ENCODE measurements at regions not wholly inside any gene's neighbourhood (a gene's known extent, or its start where the extent isn't known, plus 50 kb on each side); places are given as distances from the start of the nearest gene placed in this dataset.

DNA sequence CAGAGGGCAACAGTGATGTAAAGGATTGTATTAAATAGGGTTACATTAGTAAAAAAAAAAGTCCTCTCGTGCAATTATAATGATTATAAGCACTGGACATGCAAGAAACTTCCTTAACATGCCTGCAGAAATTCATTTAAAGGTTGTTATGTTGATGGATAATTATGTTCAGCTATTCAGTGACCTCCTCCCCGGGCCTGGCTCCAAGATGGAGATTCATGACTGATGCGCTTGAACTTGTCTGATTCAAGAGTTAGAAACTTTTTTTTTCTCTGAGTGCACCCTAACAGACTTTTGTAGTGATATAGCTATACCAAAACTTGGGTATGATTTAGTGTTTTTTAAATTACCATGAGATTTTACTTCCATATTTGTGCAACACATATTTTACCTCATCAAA, 1170.0 kb upstream of the CITED2 start:
- TF ChIP-seq, protein P1, sequence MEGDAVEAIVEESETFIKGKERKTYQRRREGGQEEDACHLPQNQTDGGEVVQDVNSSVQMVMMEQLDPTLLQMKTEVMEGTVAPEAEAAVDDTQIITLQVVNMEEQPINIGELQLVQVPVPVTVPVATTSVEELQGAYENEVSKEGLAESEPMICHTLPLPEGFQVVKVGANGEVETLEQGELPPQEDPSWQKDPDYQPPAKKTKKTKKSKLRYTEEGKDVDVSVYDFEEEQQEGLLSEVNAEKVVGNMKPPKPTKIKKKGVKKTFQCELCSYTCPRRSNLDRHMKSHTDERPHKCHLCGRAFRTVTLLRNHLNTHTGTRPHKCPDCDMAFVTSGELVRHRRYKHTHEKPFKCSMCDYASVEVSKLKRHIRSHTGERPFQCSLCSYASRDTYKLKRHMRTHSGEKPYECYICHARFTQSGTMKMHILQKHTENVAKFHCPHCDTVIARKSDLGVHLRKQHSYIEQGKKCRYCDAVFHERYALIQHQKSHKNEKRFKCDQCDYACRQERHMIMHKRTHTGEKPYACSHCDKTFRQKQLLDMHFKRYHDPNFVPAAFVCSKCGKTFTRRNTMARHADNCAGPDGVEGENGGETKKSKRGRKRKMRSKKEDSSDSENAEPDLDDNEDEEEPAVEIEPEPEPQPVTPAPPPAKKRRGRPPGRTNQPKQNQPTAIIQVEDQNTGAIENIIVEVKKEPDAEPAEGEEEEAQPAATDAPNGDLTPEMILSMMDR (IDR thresholded peaks at IDR 0.05; ENCODE audit: insufficient read depth, low read length, poor library complexity, severe bottlenecking), result no peak
- no peak for TF ChIP-seq EZH2phosphoT487 (conservative IDR thresholded peaks at IDR 0.05; ENCODE audit: low read length)
